ENCODE measurements at regions not wholly inside any gene's neighbourhood (a gene's known extent, or its start where the extent isn't known, plus 50 kb on each side); places are given as distances from the start of the nearest gene placed in this dataset.

GRCh38 chr2:83072767-83073166 lies 1386.3 kb downstream of the SUCLG1 start:
- no peak overlapping the region for H3K4me2 ChIP-seq (ENCODE audit: low read depth, low read length, poor library complexity, severe bottlenecking)
- H3K79me2 ChIP-seq (ENCODE audit: insufficient read depth, low read length), result no peaks in the 10 kb centered on the region
- H3K36me3 ChIP-seq (ENCODE audit: insufficient read depth, low read length), result no peaks in the 10 kb centered on the region
- no peak for TF ChIP-seq EZH2phosphoT487 (IDR thresholded peaks at IDR 0.05; ENCODE audit: borderline replicate concordance)
- TF ChIP-seq, protein P1, sequence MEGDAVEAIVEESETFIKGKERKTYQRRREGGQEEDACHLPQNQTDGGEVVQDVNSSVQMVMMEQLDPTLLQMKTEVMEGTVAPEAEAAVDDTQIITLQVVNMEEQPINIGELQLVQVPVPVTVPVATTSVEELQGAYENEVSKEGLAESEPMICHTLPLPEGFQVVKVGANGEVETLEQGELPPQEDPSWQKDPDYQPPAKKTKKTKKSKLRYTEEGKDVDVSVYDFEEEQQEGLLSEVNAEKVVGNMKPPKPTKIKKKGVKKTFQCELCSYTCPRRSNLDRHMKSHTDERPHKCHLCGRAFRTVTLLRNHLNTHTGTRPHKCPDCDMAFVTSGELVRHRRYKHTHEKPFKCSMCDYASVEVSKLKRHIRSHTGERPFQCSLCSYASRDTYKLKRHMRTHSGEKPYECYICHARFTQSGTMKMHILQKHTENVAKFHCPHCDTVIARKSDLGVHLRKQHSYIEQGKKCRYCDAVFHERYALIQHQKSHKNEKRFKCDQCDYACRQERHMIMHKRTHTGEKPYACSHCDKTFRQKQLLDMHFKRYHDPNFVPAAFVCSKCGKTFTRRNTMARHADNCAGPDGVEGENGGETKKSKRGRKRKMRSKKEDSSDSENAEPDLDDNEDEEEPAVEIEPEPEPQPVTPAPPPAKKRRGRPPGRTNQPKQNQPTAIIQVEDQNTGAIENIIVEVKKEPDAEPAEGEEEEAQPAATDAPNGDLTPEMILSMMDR (conservative IDR thresholded peaks at IDR 0.05; ENCODE audit: low read length), result no peak
- H4K20me1 ChIP-seq (ENCODE audit: insufficient read depth, low read length, poor library complexity, severe bottlenecking), result no peaks in the 10 kb centered on the region
- H3K9me3 ChIP-seq (ENCODE audit: insufficient read depth, low read depth, low read length), result peaks cover 3% of the 10 kb centered on the region; the same call in 1 of the 2 replicates
- H2AFZ ChIP-seq (ENCODE audit: low read length), result no peak overlapping the region
- no peaks in the 10 kb centered on the region for H3K27me3 ChIP-seq (ENCODE audit: insufficient read depth, low read length, poor library complexity, severe bottlenecking)
- no peaks in the 10 kb centered on the region for H3F3A ChIP-seq (ENCODE audit: low read depth)
- H3K4me3 ChIP-seq (ENCODE audit: low read length, poor library complexity, severe bottlenecking), result no peak overlapping the region
- H3K9ac ChIP-seq (ENCODE audit: low read depth, low read length, poor library complexity, severe bottlenecking), result no peak overlapping the region
- H3K4me1 ChIP-seq (ENCODE audit: insufficient read depth, low read length, poor library complexity, severe bottlenecking), result no peaks in the 10 kb centered on the region
- no peaks in the 10 kb centered on the region for H3K9me2 ChIP-seq (replicated peaks; ENCODE audit: low read depth, low read length)

DNA sequence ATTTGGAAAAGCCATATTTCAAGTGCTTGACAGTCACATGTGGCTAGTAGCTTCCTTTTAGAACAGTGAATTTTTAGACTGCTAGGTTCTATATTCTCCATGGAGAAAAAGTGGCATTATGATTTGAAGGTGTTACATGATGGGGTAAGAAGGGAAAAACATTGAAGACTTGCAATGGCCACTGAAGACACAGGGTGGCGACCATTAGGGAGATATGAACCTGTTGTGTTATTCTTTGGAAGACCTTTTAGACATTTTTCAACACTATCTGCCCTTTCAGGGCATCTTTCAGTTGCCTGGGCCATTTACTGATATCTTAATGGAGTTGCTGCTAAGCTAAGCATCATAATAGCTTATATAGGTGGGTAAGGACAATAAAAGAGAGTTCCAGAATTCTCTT lies 1387.2 kb downstream of the SUCLG1 start:
- H3K4me1 ChIP-seq (ENCODE audit: insufficient read depth, low read length, poor library complexity, severe bottlenecking), result no peaks in the 10 kb centered on the region
- no peaks in the 10 kb centered on the region for H3K36me3 ChIP-seq (ENCODE audit: insufficient read depth, low read length)
- no peak overlapping the region for H2AFZ ChIP-seq (ENCODE audit: low read length)
- TF ChIP-seq EZH2phosphoT487 (IDR thresholded peaks at IDR 0.05; ENCODE audit: borderline replicate concordance), result no peak
- TF ChIP-seq, protein P1 (conservative IDR thresholded peaks at IDR 0.05; ENCODE audit: low read length), result no peak
- no peaks in the 10 kb centered on the region for H3K9me2 ChIP-seq (replicated peaks; ENCODE audit: low read depth, low read length)
- H3F3A ChIP-seq (ENCODE audit: low read depth), result no peaks in the 10 kb centered on the region
- H3K4me2 ChIP-seq (ENCODE audit: low read depth, low read length, poor library complexity, severe bottlenecking), result no peak overlapping the region
- no peak overlapping the region for H3K4me3 ChIP-seq (ENCODE audit: low read length, poor library complexity, severe bottlenecking)
- no peaks in the 10 kb centered on the region for H3K9me3 ChIP-seq (ENCODE audit: insufficient read depth, low read depth, low read length)
- H3K9ac ChIP-seq (ENCODE audit: low read depth, low read length, poor library complexity, severe bottlenecking), result no peak overlapping the region
- H4K20me1 ChIP-seq (ENCODE audit: insufficient read depth, low read length, poor library complexity, severe bottlenecking), result no peaks in the 10 kb centered on the region
- H3K79me2 ChIP-seq (ENCODE audit: insufficient read depth, low read length), result no peaks in the 10 kb centered on the region
- H3K27me3 ChIP-seq (ENCODE audit: insufficient read depth, low read length, poor library complexity, severe bottlenecking), result no peaks in the 10 kb centered on the region

DNA sequence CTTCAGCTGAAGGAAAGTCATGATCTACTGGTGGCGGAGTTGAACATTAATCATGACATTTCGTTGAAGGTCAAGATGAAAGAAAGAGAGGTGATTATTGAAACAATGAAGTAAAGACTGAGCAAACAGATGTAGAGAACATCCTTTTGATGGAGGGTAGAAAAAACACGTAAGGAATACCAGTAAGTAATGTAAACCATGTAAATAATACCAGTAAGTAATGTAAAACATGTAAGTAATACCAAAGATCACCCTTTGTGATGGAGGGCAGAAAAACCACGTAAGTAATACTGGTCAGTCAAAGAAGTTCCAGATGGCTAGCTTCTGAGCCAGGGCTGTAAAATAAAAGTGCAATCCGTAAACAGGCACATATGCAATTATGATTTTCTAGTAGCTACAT lies 1387.7 kb downstream of the SUCLG1 start:
- no peaks in the 10 kb centered on the region for H4K20me1 ChIP-seq (ENCODE audit: insufficient read depth, low read length, poor library complexity, severe bottlenecking)

More for the DNA sequence above, 1387.7 kb downstream of the SUCLG1 start:
- Histone ChIP-seq H3K9me2 (replicated peaks; ENCODE audit: low read depth, low read length) (no peaks in the 10 kb centered on the region), H3K9ac (ENCODE audit: low read depth, low read length, poor library complexity, severe bottlenecking) (no peak overlapping the region), H3F3A (ENCODE audit: low read depth) (no peaks in the 10 kb centered on the region), H3K4me2 (ENCODE audit: low read depth, low read length, poor library complexity, severe bottlenecking) (no peak overlapping the region), H3K27me3 (ENCODE audit: insufficient read depth, low read length, poor library complexity, severe bottlenecking) (no peaks in the 10 kb centered on the region), H3K4me3 (ENCODE audit: low read length, poor library complexity, severe bottlenecking) (no peak overlapping the region), H2AFZ (ENCODE audit: low read length) (no peak overlapping the region), H3K36me3 (ENCODE audit: insufficient read depth, low read length) (no peaks in the 10 kb centered on the region), H3K4me1 (ENCODE audit: insufficient read depth, low read length, poor library complexity, severe bottlenecking) (no peaks in the 10 kb centered on the region), H3K9me3 (ENCODE audit: insufficient read depth, low read depth, low read length) (no peaks in the 10 kb centered on the region), H3K79me2 (ENCODE audit: insufficient read depth, low read length) (no peaks in the 10 kb centered on the region)
- TF ChIP-seq EZH2phosphoT487 (IDR thresholded peaks at IDR 0.05; ENCODE audit: borderline replicate concordance), result no peak
- TF ChIP-seq, protein P1 (conservative IDR thresholded peaks at IDR 0.05; ENCODE audit: low read length), result no peak

Measured in Loucy (cell line).